ENCODE measurements at regions not wholly inside any gene's neighbourhood (a gene's known extent, or its start where the extent isn't known, plus 50 kb on each side); places are given as distances from the start of the nearest gene placed in this dataset.
"Not testable (repeated sequence)": the region's sequence is repeated elsewhere in the genome, so short reads cannot be mapped to it uniquely, and the experiment has no call there.

DNA sequence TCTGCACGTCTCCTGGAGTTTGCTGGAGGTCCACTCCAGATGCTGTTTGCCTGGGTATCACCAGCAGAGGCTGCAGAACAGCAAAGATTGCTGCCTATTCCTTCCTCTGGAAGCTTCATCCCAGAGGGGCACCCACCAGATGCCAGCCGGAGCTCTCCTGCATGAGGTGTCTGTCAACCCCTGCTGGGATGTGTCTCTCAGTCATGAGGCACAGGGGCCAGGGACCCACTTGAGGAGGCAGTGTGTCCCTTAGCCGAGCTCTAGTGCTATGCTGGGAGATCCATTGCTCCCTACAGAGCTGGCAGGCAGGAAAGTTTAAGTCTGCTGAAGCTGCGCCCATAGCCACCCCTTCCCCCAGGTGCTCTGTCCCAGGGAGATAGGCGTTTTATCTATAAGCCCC is 178.3 kb upstream of the KCNH7 start:
- intact Hi-C loops (cut with micrococcal nuclease); H3K79me2 ChIP-seq (ENCODE audit: control insufficient read depth, insufficient read depth, low read length); DNase-seq; H2AFZ ChIP-seq (ENCODE audit: insufficient read depth, low read depth, low read length, poor library complexity, severe bottlenecking); POLR2A ChIA-PET; H3K4me2 ChIP-seq (replicated peaks; ENCODE audit: low read depth, low read length, poor library complexity, severe bottlenecking); H3K9me3 Mint-ChIP-seq (ENCODE audit: insufficient read depth); H3K4me1 ChIP-seq (ENCODE audit: control insufficient read depth in 2 of 2, insufficient read depth in 2 of 2, low read length in 2 of 2); H3K9ac ChIP-seq (ENCODE audit: low read length); H3K27me3 ChIP-seq (replicated peaks in 1 of 4; ENCODE audit: control extremely low read depth in 1 of 4, control insufficient read depth in 3 of 4, insufficient read depth in 4 of 4, low read length in 3 of 4); H4K20me1 ChIP-seq (ENCODE audit: control insufficient read depth, insufficient read depth, low read length, poor library complexity, severe bottlenecking); H3K4me3 ChIP-seq (ENCODE audit: control extremely low read depth in 1 of 5, extremely low read depth in 1 of 5, insufficient read depth in 1 of 5, low read depth in 2 of 5, low read length in 4 of 5); H3K27ac ChIP-seq (ENCODE audit: low read length in 2 of 2); CTCF ChIA-PET; H3K4me3 Mint-ChIP-seq; H3K27me3 Mint-ChIP-seq; ATAC-seq (ENCODE audit: low read depth); H3K4me1 Mint-ChIP-seq; H3K27ac Mint-ChIP-seq; H3K36me3 ChIP-seq (replicated peaks in 1 of 2; ENCODE audit: control extremely low read depth in 1 of 2, control insufficient read depth in 1 of 2, extremely low read depth in 1 of 2, insufficient read depth in 2 of 2, low read length in 1 of 2): not testable (repeated sequence)
- H3K9me3 ChIP-seq (ENCODE audit: control extremely low read depth in 1 of 3, control insufficient read depth in 2 of 3, insufficient read depth in 1 of 3, low read length in 2 of 3): peaks cover 0 to 11% (median 0%) of the 10 kb centered on the region in 3 donors
- 83% methylated on average over 5 of the region's 5 CpGs for WGBS (ENCODE audit: insufficient coverage)

DNA sequence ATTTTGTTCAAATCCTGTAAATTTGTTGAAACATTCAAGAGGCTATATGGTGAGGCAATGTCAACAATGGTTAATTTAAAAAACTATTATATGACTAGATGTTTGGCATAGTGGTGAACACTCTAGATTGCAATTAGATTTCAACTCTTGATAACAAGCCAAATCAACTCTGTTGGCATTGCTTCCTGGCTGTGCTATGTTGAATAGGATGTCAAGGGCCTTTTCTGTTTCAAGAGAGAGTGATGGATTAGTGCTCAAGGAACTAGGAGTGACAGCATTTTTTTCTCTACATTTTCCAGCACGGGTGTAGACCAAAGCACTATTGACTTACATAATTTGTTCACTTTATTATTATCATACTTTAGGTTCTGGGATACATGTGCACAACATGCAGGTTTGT is 172.4 kb upstream of the KCNH7 start:
- H3K4me3 Mint-ChIP-seq: no peak overlapping the region
- H3K4me3 ChIP-seq (ENCODE audit: control extremely low read depth in 1 of 5, extremely low read depth in 1 of 5, insufficient read depth in 1 of 5, low read depth in 2 of 5, low read length in 4 of 5): no peak overlapping the region
- H3K9ac ChIP-seq (ENCODE audit: low read length): no peak overlapping the region
- no peak overlapping the region for H2AFZ ChIP-seq (ENCODE audit: insufficient read depth, low read depth, low read length, poor library complexity, severe bottlenecking)
- no peaks in the 10 kb centered on the region for H3K4me1 ChIP-seq (ENCODE audit: control insufficient read depth in 2 of 2, insufficient read depth in 2 of 2, low read length in 2 of 2)
- no peaks in the 10 kb centered on the region for H3K79me2 ChIP-seq (ENCODE audit: control insufficient read depth, insufficient read depth, low read length)
- H3K4me2 ChIP-seq (replicated peaks; ENCODE audit: low read depth, low read length, poor library complexity, severe bottlenecking): no peak overlapping the region
- no peaks in the 10 kb centered on the region for H3K27me3 Mint-ChIP-seq
- CTCF ChIA-PET: no interaction called here
- H3K27me3 ChIP-seq (replicated peaks in 1 of 4; ENCODE audit: control extremely low read depth in 1 of 4, control insufficient read depth in 3 of 4, insufficient read depth in 4 of 4, low read length in 3 of 4): no peaks in the 10 kb centered on the region
- H3K27ac ChIP-seq (ENCODE audit: low read length in 2 of 2): no peak overlapping the region
- no peak for TF ChIP-seq EZH2 (IDR thresholded peaks at IDR 0.05; ENCODE audit: borderline replicate concordance, insufficient read depth, low read depth, low read length, poor library complexity, severe bottlenecking)
- TF ChIP-seq, protein P1, sequence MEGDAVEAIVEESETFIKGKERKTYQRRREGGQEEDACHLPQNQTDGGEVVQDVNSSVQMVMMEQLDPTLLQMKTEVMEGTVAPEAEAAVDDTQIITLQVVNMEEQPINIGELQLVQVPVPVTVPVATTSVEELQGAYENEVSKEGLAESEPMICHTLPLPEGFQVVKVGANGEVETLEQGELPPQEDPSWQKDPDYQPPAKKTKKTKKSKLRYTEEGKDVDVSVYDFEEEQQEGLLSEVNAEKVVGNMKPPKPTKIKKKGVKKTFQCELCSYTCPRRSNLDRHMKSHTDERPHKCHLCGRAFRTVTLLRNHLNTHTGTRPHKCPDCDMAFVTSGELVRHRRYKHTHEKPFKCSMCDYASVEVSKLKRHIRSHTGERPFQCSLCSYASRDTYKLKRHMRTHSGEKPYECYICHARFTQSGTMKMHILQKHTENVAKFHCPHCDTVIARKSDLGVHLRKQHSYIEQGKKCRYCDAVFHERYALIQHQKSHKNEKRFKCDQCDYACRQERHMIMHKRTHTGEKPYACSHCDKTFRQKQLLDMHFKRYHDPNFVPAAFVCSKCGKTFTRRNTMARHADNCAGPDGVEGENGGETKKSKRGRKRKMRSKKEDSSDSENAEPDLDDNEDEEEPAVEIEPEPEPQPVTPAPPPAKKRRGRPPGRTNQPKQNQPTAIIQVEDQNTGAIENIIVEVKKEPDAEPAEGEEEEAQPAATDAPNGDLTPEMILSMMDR (IDR thresholded peaks at IDR 0.05): no peak
- WGBS (ENCODE audit: insufficient coverage): no CpG with 5 or more reads among the region's 1 CpG
- intact Hi-C loops (cut with micrococcal nuclease): no loop called here
- no peaks in the 10 kb centered on the region for H3K36me3 ChIP-seq (replicated peaks in 1 of 2; ENCODE audit: control extremely low read depth in 1 of 2, control insufficient read depth in 1 of 2, extremely low read depth in 1 of 2, insufficient read depth in 2 of 2, low read length in 1 of 2)
- no peaks in the 10 kb centered on the region for H3K4me1 Mint-ChIP-seq
- ATAC-seq (ENCODE audit: low read depth) (no peak), DNase-seq (no peak)
- no peaks in the 10 kb centered on the region for H4K20me1 ChIP-seq (ENCODE audit: control insufficient read depth, insufficient read depth, low read length, poor library complexity, severe bottlenecking)
- H3K27ac Mint-ChIP-seq: no peak overlapping the region
- peaks cover 0 to 1% (median 0%) of the 10 kb centered on the region in 3 donors for H3K9me3 ChIP-seq (ENCODE audit: control extremely low read depth in 1 of 3, control insufficient read depth in 2 of 3, insufficient read depth in 1 of 3, low read length in 2 of 3)
- POLR2A ChIA-PET: no interaction called here
- peaks cover 3% of the 10 kb centered on the region for H3K9me3 Mint-ChIP-seq (ENCODE audit: insufficient read depth)
